ENCODE measurements at regions not wholly inside any gene's neighbourhood (a gene's known extent, or its start where the extent isn't known, plus 50 kb on each side); places are given as distances from the start of the nearest gene placed in this dataset.
"Not testable (repeated sequence)": the region's sequence is repeated elsewhere in the genome, so short reads cannot be mapped to it uniquely, and the experiment has no call there.

DNA sequence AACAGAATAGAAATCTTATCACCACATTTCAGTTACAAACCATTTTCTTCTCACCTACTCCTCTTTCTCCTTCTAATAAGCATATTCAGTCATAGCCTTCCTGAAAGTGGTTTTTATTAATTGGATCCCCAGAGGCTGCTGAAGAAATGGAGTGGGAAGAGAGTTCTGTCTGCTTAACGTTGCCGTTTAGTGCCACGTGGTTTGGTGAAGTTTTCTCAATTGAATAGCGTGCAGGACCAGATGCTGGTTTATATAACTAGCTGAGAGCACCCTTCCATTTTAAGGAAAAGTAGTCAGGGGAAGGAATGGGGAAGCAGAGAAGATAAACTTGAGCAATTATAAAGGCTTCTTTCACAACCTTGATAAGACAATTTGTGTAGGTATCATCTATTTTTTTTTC, 318.7 kb downstream of the PTH2R start:
- no peaks in the 10 kb centered on the region for H3K27me3 ChIP-seq

DNA sequence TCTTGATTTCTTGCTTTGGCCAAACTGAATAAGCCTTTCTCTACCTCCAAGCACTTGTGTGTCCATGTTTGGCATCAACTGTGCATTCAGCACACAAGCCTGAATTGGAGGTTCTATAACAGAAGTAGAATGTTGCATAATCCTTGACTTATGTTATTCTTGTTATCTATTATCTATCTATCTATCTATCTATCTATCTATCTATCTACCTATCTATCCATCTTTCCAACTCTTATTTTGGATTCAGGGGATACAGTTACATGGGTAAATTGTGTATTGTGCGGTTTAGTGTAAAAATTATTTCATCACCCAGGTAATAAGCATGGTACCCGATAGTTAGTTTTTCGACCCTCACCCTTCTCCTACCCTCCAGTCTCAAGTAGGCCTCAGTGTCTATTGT, 319.6 kb downstream of the PTH2R start:
- DNase-seq = no peak
- H3K4me3 ChIP-seq = no peak overlapping the region
- H3K27ac ChIP-seq = no peak overlapping the region
- no peaks in the 10 kb centered on the region for H3K4me1 ChIP-seq
- intact Hi-C loops (cut with DNase I; ENCODE audit: low total_unique reads) = no loop called here
- TF ChIP-seq, protein P1, sequence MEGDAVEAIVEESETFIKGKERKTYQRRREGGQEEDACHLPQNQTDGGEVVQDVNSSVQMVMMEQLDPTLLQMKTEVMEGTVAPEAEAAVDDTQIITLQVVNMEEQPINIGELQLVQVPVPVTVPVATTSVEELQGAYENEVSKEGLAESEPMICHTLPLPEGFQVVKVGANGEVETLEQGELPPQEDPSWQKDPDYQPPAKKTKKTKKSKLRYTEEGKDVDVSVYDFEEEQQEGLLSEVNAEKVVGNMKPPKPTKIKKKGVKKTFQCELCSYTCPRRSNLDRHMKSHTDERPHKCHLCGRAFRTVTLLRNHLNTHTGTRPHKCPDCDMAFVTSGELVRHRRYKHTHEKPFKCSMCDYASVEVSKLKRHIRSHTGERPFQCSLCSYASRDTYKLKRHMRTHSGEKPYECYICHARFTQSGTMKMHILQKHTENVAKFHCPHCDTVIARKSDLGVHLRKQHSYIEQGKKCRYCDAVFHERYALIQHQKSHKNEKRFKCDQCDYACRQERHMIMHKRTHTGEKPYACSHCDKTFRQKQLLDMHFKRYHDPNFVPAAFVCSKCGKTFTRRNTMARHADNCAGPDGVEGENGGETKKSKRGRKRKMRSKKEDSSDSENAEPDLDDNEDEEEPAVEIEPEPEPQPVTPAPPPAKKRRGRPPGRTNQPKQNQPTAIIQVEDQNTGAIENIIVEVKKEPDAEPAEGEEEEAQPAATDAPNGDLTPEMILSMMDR (IDR thresholded peaks at IDR 0.05) = no peak
- no peak for TF ChIP-seq POLR2A (IDR thresholded peaks at IDR 0.05)
- no peaks in the 10 kb centered on the region for H3K9me3 ChIP-seq
- H3K36me3 ChIP-seq = no peaks in the 10 kb centered on the region
- no peaks in the 10 kb centered on the region for H3K27me3 ChIP-seq

More for the DNA sequence above, 318.7 kb downstream of the PTH2R start:
- Histone ChIP-seq H3K4me3 (no peak overlapping the region), H3K4me1 (no peaks in the 10 kb centered on the region), H3K36me3 (no peaks in the 10 kb centered on the region), H3K9me3 (no peaks in the 10 kb centered on the region), H3K27ac (no peak overlapping the region)
- TF ChIP-seq POLR2A (IDR thresholded peaks at IDR 0.05) = no peak
- TF ChIP-seq, protein P1 (IDR thresholded peaks at IDR 0.05) = no peak
- intact Hi-C loops (cut with DNase I; ENCODE audit: low total_unique reads) = no loop called here
- DNase-seq = no peak

DNA sequence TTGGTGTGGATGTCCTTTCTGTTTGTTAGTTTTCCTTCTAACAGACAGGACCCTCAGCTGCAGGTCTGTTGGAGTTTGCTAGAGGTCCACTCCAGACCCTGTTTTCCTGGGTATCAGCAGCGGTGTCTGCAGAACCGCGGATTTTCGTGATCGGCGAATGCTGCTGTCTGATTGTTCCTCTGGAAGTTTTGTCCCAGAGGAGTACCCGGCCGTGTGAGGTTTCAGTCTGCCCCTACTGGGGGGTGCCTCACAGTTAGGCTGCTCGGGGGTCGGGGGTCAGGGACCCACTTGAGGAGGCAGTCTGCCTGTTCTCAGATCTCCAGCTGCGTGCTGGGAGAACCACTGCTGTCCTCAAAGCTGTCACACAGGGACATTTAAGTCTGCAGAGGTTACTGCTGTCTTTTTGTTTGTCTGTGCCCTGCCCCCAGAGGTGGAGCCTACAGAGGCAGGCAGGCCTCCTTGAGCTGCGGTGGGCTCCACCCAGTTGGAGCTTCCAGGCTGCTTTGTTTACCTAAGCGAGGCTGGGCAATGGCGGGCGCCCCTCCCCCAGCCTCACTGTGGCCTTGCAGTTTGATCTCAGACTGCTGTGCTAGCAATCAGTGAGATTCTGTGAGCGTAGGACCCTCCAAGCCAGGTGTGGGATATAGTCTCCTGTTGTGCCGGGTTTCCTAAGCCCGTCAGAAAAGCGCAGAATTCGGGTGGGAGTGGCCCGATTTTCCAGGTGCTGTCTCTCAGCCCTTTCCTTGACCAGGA, 345.2 kb downstream of the PTH2R start:
- intact Hi-C loops (cut with DNase I; ENCODE audit: low total_unique reads); H3K36me3 ChIP-seq; H3K27ac ChIP-seq; H3K27me3 ChIP-seq; H3K9me3 ChIP-seq; H3K4me3 ChIP-seq; DNase-seq; H3K4me1 ChIP-seq: not testable (repeated sequence)

DNA sequence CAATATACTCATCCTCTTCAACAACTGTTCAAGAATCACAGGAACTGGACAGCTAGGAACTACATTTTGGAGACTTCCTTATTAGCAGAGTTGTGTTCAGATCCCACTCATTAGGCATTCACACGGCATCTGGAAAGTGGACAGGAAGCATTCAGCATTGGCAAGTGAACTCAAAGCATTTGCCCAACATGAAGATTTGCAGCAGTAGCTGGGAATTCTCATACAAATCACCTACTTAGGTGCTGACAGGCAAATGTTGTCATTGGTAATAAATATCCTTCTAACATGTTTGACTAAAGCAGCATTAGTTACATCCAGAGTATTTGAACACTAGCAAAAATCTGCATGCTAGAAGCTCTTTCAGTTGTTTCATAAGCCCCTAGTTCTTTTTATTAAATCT, 350.8 kb downstream of the PTH2R start:
- Histone ChIP-seq H3K4me1 (no peaks in the 10 kb centered on the region), H3K36me3 (no peaks in the 10 kb centered on the region), H3K4me3 (no peak overlapping the region), H3K9me3 (no peaks in the 10 kb centered on the region), H3K27ac (no peak overlapping the region), H3K27me3 (no peaks in the 10 kb centered on the region)
- DNase-seq = no peak
- no peak for TF ChIP-seq POLR2A (IDR thresholded peaks at IDR 0.05)
- TF ChIP-seq, protein P1 (IDR thresholded peaks at IDR 0.05) = no peak
- intact Hi-C loops (cut with DNase I; ENCODE audit: low total_unique reads) = no loop called here

DNA sequence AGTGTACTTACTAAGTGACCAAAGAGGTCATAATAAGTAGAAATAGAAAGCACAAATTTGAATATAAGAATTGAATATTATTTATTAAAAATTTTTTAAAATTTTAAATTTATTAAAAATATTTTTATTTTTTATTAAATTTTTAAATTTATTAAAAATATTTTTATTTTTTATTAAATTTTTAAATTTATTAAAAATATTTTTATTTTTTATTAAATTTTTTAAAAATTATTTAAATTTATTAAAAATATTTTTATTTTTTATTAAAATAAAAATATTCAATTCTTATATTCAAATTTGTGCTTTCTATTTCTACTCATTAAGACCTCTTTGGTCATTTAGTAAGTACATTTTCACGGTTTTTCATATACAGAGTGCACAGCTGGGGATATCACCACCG, 366.5 kb downstream of the PTH2R start:
- DNase-seq; H3K4me3 ChIP-seq; H3K9me3 ChIP-seq; H3K4me1 ChIP-seq; H3K36me3 ChIP-seq; H3K27ac ChIP-seq; intact Hi-C loops (cut with DNase I; ENCODE audit: low total_unique reads); H3K27me3 ChIP-seq: not testable (repeated sequence)

DNA sequence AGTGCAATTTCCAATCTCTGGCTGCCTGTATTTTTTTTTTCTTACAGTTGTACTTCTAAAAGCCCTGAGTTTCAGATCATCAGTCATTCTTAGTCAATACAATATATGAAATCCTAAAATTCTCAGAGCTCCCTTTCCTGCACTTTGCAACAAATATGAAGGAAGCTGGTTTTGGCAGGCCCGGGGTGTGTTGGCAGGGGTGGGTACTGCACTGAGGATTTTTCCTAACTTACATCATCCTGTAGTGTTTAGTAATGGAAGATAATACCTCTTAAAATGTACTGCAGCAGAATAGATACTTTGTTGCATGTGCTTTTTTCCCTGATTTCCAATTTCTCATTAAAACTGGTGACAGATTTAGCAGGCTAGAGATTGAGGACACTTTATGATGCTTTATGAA, 374.6 kb downstream of the PTH2R start:
- no peaks in the 10 kb centered on the region for H3K4me1 ChIP-seq
- no peak overlapping the region for H3K27ac ChIP-seq
- TF ChIP-seq, protein P1 (IDR thresholded peaks at IDR 0.05) = no peak
- no peak for TF ChIP-seq POLR2A (IDR thresholded peaks at IDR 0.05)
- no peaks in the 10 kb centered on the region for H3K9me3 ChIP-seq
- intact Hi-C loops (cut with DNase I; ENCODE audit: low total_unique reads) = no loop called here
- no peak overlapping the region for H3K4me3 ChIP-seq
- H3K36me3 ChIP-seq = no peaks in the 10 kb centered on the region
- no peaks in the 10 kb centered on the region for H3K27me3 ChIP-seq
- DNase-seq = no peak

Data from uterus (tissue), 3 donors.